Hepatocyte (in vitro differentiated cells): ENCODE measurements at regions not wholly inside any gene's neighbourhood (a gene's known extent, or its start where the extent isn't known, plus 50 kb on each side); places are given as distances from the start of the nearest gene placed in this dataset.

Experiments
- DNase-seq: peaks from one replicate; pipeline ENCODE4 v3.0.0-alpha.2; 2016; ENCODE audit warnings: low spot score
- H2AFZ ChIP-seq: fragments of 200-600 bp; sonication (generic); 2 replicates; pipeline ENCODE4 v1.6.0; 2016; ENCODE audit warnings: antibody characterized with exemption, mild to moderate bottlenecking
- H3K27ac ChIP-seq: fragments of 200-600 bp; sonication (generic); 2 replicates; pipeline ENCODE4 v1.5.1; 2016; ENCODE audit warnings: mild to moderate bottlenecking
- H3K27me3 ChIP-seq: fragments of 200-600 bp; sonication (generic); 2 replicates; pipeline ENCODE4 v1.6.1; 2016
- H3K36me3 ChIP-seq: fragments of 200-600 bp; sonication (generic); replicated peaks from 2 replicates; pipeline ENCODE4 v1.5.1; 2016; ENCODE audit warnings: low read depth; ENCODE audit not compliant: insufficient read depth
- H3K4me1 ChIP-seq: fragments of 200-600 bp; sonication (generic); 2 replicates; pipeline ENCODE4 v1.5.1; 2016; ENCODE audit warnings: mild to moderate bottlenecking, moderate library complexity; ENCODE audit not compliant: insufficient read depth
- H3K4me2 ChIP-seq: fragments of 200-600 bp; sonication (generic); 2 replicates; pipeline ENCODE4 v1.6.0; 2016
- H3K4me3 ChIP-seq: fragments of 200-600 bp; sonication (generic); 2 replicates; pipeline ENCODE4 v1.5.1; 2016; ENCODE audit warnings: mild to moderate bottlenecking
- H3K79me2 ChIP-seq: fragments of 200-600 bp; sonication (generic); 2 replicates; pipeline ENCODE4 v1.6.0; 2017; ENCODE audit warnings: mild to moderate bottlenecking
- H3K9me2 ChIP-seq: fragments of 200-600 bp; sonication (generic); replicated peaks from 2 replicates; pipeline ENCODE4 v1.6.0; 2017; ENCODE audit warnings: mild to moderate bottlenecking; ENCODE audit not compliant: insufficient read depth
- H3K9me3 ChIP-seq: fragments of 200-600 bp; sonication (generic); 2 replicates; pipeline ENCODE4 v1.5.1; 2016; ENCODE audit warnings: low read depth, mild to moderate bottlenecking
- H4K20me1 ChIP-seq: fragments of 200-600 bp; sonication (generic); 2 replicates; pipeline ENCODE4 v1.6.0; 2016; ENCODE audit warnings: mild to moderate bottlenecking; ENCODE audit not compliant: insufficient read depth, poor library complexity, severe bottlenecking
- EZH2 ChIP-seq: fragments of 200-600 bp; sonication (generic); IDR thresholded peaks from 2 replicates; pipeline ENCODE4 v1.6.1; 2016; ENCODE audit warnings: antibody characterized with exemption, mild to moderate bottlenecking, borderline replicate concordance
- EZH2phosphoT487 ChIP-seq: fragments of 200-600 bp; sonication (generic); IDR thresholded peaks from one replicate; pipeline ENCODE4 v1.6.1; 2018; ENCODE audit warnings: antibody characterized with exemption, mild to moderate bottlenecking, low read depth, moderate library complexity; ENCODE audit not compliant: unreplicated experiment, severe bottlenecking
- WGBS: methylation state at CpG from one replicate; pipeline ENCODE4 v1.1.6; 2016; ENCODE audit warnings: low lambda C conversion rate; ENCODE audit errors: missing lambda C conversion rate; 5-methylcytosine and 5-hydroxymethylcytosine counted together
- TF ChIP-seq, protein P1 (sequence below): fragments of 200-600 bp; sonication (generic); IDR thresholded peaks from 2 replicates; pipeline ENCODE4 v1.5.1; 2016; ENCODE audit warnings: antibody characterized with exemption, mild to moderate bottlenecking; ENCODE audit not compliant: poor library complexity

GRCh38 chr3:76652524-76652923 lies 387.4 kb upstream of the ROBO2 start:
- Histone ChIP-seq H3K79me2 (no peaks in the 10 kb centered on the region), H3K4me3 (no peak overlapping the region), H3K9me2 (no peaks in the 10 kb centered on the region), H2AFZ (no peak overlapping the region), H3K9me3 (no peaks in the 10 kb centered on the region), H3K4me1 (no peaks in the 10 kb centered on the region), H4K20me1 (no peaks in the 10 kb centered on the region), H3K36me3 (no peaks in the 10 kb centered on the region), H3K27me3 (no peaks in the 10 kb centered on the region), H3K4me2 (no peak overlapping the region), H3K27ac (no peak overlapping the region)
- DNase-seq: no peak
- TF ChIP-seq EZH2phosphoT487: no peak
- TF ChIP-seq, protein P1, sequence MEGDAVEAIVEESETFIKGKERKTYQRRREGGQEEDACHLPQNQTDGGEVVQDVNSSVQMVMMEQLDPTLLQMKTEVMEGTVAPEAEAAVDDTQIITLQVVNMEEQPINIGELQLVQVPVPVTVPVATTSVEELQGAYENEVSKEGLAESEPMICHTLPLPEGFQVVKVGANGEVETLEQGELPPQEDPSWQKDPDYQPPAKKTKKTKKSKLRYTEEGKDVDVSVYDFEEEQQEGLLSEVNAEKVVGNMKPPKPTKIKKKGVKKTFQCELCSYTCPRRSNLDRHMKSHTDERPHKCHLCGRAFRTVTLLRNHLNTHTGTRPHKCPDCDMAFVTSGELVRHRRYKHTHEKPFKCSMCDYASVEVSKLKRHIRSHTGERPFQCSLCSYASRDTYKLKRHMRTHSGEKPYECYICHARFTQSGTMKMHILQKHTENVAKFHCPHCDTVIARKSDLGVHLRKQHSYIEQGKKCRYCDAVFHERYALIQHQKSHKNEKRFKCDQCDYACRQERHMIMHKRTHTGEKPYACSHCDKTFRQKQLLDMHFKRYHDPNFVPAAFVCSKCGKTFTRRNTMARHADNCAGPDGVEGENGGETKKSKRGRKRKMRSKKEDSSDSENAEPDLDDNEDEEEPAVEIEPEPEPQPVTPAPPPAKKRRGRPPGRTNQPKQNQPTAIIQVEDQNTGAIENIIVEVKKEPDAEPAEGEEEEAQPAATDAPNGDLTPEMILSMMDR: no peak
- no peak for TF ChIP-seq EZH2
- 93% methylated on average over 1 of the region's 1 CpG for WGBS

- H3K36me3 ChIP-seq: no peaks in the 10 kb centered on the region
- WGBS: 91% methylated on average over 6 of the region's 6 CpGs
- DNase-seq: no peak
- no peaks in the 10 kb centered on the region for H3K79me2 ChIP-seq
- H2AFZ ChIP-seq: no peak overlapping the region
- H3K4me1 ChIP-seq: no peaks in the 10 kb centered on the region
- no peaks in the 10 kb centered on the region for H3K9me3 ChIP-seq
- H3K27ac ChIP-seq: no peak overlapping the region
- H3K4me2 ChIP-seq: no peak overlapping the region
- TF ChIP-seq EZH2 (no peak), EZH2phosphoT487 (no peak)
- TF ChIP-seq, protein P1: no peak
- H3K27me3 ChIP-seq: no peaks in the 10 kb centered on the region
- H3K4me3 ChIP-seq: no peak overlapping the region
- no peaks in the 10 kb centered on the region for H3K9me2 ChIP-seq
- H4K20me1 ChIP-seq: no peaks in the 10 kb centered on the region
Observed at GRCh38 chr3:76653640-76654251, 386.2 kb upstream of the ROBO2 start.

GRCh38 chr3:76656531-76657070 lies 383.3 kb upstream of the ROBO2 start:
- Histone ChIP-seq H3K9me2 (no peaks in the 10 kb centered on the region), H3K36me3 (no peaks in the 10 kb centered on the region), H2AFZ (peak overlapping the region; percentile 6), H3K4me2 (no peak overlapping the region), H3K27me3 (no peaks in the 10 kb centered on the region), H4K20me1 (no peaks in the 10 kb centered on the region), H3K4me3 (no peak overlapping the region), H3K79me2 (no peaks in the 10 kb centered on the region), H3K27ac (no peak overlapping the region), H3K4me1 (no peaks in the 10 kb centered on the region), H3K9me3 (no peaks in the 10 kb centered on the region)
- DNase-seq: no peak
- 45% methylated on average over 4 of the region's 4 CpGs for WGBS
- TF ChIP-seq EZH2: no peak
- TF ChIP-seq, protein P1: no peak
- TF ChIP-seq EZH2phosphoT487: no peak
